OCI-LY7 (cell line): ENCODE measurements at regions not wholly inside any gene's neighbourhood (a gene's known extent, or its start where the extent isn't known, plus 50 kb on each side); places are given as distances from the start of the nearest gene placed in this dataset.

Experiments
- EZH2phosphoT487 ChIP-seq: fragments of 200-600 bp; sonication (generic); IDR thresholded peaks from 2 replicates; pipeline ENCODE4 v1.6.1; 2018; ENCODE audit warnings: low read depth, borderline replicate concordance, mild to moderate bottlenecking, mixed run types, antibody characterized with exemption, low read length, moderate library complexity, mixed read lengths
- TF ChIP-seq, protein P1 (sequence below): fragments of 200-600 bp; sonication (generic); conservative IDR thresholded peaks from 2 replicates; pipeline ENCODE4 v1.5.1; 2014; ENCODE audit warnings: mild to moderate bottlenecking, antibody characterized with exemption, low read length, moderate library complexity, mixed read lengths

DNA sequence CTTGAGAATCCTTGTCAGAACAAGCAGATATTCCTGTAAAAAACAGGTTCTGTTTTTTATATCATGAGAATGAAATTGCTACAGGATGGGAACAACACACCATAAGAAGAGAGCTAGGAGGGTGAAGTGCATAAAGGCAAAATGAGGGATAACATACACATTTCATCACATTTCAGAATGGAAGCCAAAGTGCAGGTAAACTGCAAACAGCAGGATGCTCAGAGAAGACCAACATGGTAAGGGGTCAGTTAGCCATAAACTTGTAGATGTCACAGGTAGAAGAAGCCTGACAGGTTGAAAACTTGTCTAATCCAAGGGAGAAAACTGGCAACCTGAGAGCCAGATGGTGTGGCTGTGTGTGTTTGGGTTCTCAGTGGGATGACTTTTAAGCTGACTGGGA lies 88.9 kb upstream of the FAT1 start:
- TF ChIP-seq, protein P1, sequence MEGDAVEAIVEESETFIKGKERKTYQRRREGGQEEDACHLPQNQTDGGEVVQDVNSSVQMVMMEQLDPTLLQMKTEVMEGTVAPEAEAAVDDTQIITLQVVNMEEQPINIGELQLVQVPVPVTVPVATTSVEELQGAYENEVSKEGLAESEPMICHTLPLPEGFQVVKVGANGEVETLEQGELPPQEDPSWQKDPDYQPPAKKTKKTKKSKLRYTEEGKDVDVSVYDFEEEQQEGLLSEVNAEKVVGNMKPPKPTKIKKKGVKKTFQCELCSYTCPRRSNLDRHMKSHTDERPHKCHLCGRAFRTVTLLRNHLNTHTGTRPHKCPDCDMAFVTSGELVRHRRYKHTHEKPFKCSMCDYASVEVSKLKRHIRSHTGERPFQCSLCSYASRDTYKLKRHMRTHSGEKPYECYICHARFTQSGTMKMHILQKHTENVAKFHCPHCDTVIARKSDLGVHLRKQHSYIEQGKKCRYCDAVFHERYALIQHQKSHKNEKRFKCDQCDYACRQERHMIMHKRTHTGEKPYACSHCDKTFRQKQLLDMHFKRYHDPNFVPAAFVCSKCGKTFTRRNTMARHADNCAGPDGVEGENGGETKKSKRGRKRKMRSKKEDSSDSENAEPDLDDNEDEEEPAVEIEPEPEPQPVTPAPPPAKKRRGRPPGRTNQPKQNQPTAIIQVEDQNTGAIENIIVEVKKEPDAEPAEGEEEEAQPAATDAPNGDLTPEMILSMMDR: no peak
- TF ChIP-seq EZH2phosphoT487: no peak
